HEK293 (cell line): ENCODE measurements at regions not wholly inside any gene's neighbourhood (a gene's known extent, or its start where the extent isn't known, plus 50 kb on each side); places are given as distances from the start of the nearest gene placed in this dataset.

ENCODE experiments used
- OVOL3 ChIP-seq: fragments of 450-650 bp; formaldehyde crosslinking; IDR thresholded peaks from 2 replicates; pipeline ENCODE4 v1.5.1; 2016; ENCODE audit warnings: missing biosample characterization, missing genetic modification characterization
- ZFP69B ChIP-seq: fragments of 450-650 bp; formaldehyde crosslinking; IDR thresholded peaks from 2 replicates; pipeline ENCODE4 v1.5.1; 2016; ENCODE audit warnings: missing biosample characterization, missing genetic modification characterization
- ZNF335 ChIP-seq: fragments of 450-650 bp; formaldehyde crosslinking; conservative IDR thresholded peaks from 2 replicates; pipeline ENCODE4 v1.5.1; 2016; ENCODE audit warnings: missing biosample characterization, missing genetic modification characterization
- ZNF426 ChIP-seq: fragments of 450-650 bp; formaldehyde crosslinking; IDR thresholded peaks from 2 replicates; pipeline ENCODE4 v1.5.1; 2017; ENCODE audit warnings: missing biosample characterization, missing genetic modification characterization, mild to moderate bottlenecking, inconsistent platforms, moderate library complexity
- ZNF792 ChIP-seq: fragments of 450-650 bp; formaldehyde crosslinking; IDR thresholded peaks from 2 replicates; pipeline ENCODE4 v1.5.1; 2016; ENCODE audit warnings: missing biosample characterization, missing genetic modification characterization
- TF ChIP-seq, protein P1 (sequence below): fragments of 450-650 bp; formaldehyde crosslinking; IDR thresholded peaks from 2 replicates; pipeline ENCODE4 v1.5.1; 2016; ENCODE audit warnings: missing biosample characterization, missing genetic modification characterization
- TF ChIP-seq, protein P2 (sequence below): sonication (generic); formaldehyde crosslinking; IDR thresholded peaks from 2 replicates; pipeline ENCODE4 v1.8.1; 2022; ENCODE audit warnings: mild to moderate bottlenecking, moderate library complexity, missing genetic modification reagents

DNA sequence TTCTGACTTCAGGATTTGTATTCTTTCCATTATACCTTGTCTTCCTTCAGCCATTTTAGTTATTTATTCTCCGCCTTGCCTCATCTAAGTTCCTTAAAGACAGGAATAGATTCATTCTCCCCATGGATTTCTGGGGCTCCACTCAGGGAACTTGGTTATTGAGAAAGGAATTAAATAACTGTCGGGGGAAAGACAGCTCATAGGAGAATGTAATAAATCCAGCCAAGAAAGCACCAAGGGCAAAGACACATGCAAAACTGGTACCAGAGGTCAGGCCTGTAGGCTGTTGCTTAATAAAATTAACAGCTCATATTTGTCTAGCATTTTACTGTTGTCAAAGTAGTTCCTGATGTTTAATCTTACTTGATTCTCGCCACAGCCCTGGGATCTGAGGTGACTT lies 357.2 kb downstream of the TMEM38B start:
- TF ChIP-seq, protein P1, sequence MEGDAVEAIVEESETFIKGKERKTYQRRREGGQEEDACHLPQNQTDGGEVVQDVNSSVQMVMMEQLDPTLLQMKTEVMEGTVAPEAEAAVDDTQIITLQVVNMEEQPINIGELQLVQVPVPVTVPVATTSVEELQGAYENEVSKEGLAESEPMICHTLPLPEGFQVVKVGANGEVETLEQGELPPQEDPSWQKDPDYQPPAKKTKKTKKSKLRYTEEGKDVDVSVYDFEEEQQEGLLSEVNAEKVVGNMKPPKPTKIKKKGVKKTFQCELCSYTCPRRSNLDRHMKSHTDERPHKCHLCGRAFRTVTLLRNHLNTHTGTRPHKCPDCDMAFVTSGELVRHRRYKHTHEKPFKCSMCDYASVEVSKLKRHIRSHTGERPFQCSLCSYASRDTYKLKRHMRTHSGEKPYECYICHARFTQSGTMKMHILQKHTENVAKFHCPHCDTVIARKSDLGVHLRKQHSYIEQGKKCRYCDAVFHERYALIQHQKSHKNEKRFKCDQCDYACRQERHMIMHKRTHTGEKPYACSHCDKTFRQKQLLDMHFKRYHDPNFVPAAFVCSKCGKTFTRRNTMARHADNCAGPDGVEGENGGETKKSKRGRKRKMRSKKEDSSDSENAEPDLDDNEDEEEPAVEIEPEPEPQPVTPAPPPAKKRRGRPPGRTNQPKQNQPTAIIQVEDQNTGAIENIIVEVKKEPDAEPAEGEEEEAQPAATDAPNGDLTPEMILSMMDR (tag by site-specific recombination), result no peak
- TF ChIP-seq ZNF335 (no peak), ZNF792 (tag by site-specific recombination) (no peak), ZNF426 (tag by site-specific recombination) (no peak), ZFP69B (no peak), OVOL3 (tag by site-specific recombination) (no peak)
- TF ChIP-seq, protein P2, sequence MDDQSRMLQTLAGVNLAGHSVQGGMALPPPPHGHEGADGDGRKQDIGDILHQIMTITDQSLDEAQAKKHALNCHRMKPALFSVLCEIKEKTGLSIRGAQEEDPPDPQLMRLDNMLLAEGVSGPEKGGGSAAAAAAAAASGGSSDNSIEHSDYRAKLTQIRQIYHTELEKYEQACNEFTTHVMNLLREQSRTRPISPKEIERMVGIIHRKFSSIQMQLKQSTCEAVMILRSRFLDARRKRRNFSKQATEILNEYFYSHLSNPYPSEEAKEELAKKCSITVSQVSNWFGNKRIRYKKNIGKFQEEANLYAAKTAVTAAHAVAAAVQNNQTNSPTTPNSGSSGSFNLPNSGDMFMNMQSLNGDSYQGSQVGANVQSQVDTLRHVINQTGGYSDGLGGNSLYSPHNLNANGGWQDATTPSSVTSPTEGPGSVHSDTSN (CRISPR knock-in tag), result no peak
